HG02571 (cell line): ENCODE measurements at regions not wholly inside any gene's neighbourhood (a gene's known extent, or its start where the extent isn't known, plus 50 kb on each side); places are given as distances from the start of the nearest gene placed in this dataset.

ENCODE experiments used
- ATAC-seq: cut with Tn5 transposase; IDR thresholded peaks from one replicate; pipeline ENCODE4 v1.9.1; 2021; ENCODE audit warnings: mild to moderate bottlenecking, moderate library complexity; ENCODE audit not compliant: unreplicated experiment

DNA sequence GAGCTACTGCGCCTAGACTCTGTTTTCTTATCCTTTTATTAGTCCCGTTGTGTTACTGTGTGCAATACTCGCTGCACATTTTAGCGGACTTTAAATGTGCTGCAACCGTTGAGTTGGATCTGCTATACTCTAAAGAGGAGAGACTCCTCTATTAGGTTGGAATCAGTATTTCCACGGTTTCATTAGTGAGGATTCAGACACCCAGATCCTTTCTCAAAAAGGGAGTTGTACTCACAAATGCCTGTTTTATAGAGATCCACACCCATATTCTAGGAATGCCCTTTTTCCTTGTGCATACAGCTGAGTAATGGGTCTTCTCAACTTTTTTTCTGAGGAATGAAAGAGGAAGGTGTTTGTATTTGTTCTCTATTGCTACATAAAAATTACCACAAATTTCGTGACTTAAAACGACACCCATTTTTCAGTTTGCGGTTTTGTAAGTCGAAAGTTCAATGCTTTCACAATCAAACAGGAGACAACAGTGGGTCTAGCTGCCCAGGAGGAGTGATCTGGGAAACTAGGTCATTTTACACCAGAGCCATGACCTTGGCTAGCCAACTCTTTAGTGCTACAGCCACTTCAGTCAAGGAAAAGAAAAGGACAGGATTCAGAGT lies 52.8 kb upstream of the SLC44A1 start:
- peak; percentile 62 for ATAC-seq

DNA sequence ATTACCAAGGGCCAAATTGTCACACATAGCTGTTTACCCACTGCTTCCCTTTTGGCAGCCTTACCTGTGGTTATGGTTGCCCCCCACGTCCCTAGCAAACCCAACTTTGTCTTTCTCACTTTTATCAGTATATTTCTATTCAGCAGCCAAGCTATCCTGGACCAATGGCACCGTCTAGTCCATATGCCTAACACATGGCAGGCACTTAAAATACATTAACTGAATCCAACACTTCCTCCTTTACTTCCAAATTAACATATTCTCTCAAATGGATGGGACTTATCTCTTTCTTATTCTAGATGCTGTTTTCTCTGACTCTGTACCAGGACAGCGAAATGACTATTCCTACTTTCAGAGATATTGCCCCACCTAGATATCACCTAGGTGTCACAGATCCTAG lies 50.9 kb upstream of the SLC44A1 start:
- ATAC-seq, result no peak

DNA sequence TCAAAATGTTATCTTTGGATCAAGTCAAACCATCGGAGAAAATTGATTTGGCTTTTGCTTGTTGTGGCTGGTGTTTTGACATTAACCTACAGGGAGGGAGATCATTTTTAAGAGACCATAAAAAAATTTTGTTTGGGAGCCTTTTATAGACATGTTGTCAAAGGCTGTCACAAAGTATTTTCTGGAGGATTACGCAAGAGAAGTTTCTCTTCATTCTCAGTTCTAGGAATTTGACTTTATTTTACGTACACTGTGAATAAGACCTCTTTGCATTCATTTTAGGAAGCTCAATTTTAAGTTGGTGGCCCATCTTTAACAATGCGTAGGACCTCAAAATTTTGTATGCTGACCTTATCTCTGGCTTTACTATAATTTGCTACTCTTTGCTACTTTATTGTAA lies 50.2 kb upstream of the SLC44A1 start:
- no peak for ATAC-seq
